ENCODE measurements at regions not wholly inside any gene's neighbourhood (a gene's known extent, or its start where the extent isn't known, plus 50 kb on each side); places are given as distances from the start of the nearest gene placed in this dataset.

DNA sequence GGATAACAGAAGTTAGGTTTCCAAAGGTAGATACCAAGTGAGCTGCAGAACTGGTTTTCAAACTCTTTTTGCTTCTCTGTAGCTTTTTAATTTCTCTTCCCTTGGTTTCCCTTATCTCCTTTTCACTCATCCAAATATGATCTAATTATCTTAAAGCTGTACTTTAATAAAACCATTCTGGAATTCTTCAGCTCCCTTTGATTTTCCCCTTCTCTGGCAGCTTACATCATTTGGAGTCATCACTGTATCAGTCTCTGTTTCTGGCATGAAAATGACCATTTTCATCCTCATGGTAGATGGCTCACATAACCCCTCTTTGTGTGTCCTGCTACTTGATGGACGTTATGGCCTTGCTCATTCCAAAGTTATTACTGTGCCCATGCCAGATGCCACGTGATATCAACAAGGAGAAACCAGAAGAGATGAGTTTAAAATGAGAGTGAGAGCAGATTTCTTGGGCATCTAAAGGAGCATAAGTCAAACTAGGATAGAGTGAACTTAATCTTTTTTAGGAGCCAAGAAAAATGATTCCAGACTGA, 620.2 kb downstream of the QKI start:
- H3K4me3 Mint-ChIP-seq = no peak overlapping the region
- H3K4me1 Mint-ChIP-seq = no peaks in the 10 kb centered on the region
- H3K27me3 Mint-ChIP-seq = no peaks in the 10 kb centered on the region
- H3K9me3 Mint-ChIP-seq = no peaks in the 10 kb centered on the region
- H3K36me3 Mint-ChIP-seq (ENCODE audit: low read depth) = no peaks in the 10 kb centered on the region
- CTCF ChIA-PET = no interaction called here
- no peak overlapping the region for H3K27ac Mint-ChIP-seq
- DNase-seq = no peak
- POLR2A ChIA-PET = no interaction called here

DNA sequence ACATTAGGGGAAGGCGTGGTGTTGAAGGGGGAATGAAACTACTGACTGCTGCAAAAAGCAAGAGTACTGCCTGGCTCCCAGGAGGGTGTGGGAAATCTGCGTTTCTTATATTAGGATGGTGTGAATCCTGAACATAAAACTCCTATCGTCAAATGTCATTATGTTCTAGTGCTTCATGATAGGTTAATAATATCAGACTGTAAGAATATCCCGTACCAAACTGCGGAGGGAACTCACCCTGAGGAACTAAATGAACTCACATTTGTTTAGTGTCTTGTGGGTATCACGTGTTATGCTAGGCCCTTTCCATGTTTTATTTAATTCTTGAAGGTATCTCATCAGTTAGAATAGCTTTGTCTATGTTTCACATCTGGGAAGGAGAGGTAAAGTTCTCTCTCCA, 610.7 kb downstream of the QKI start:
- H3K36me3 Mint-ChIP-seq (ENCODE audit: low read depth) = no peaks in the 10 kb centered on the region
- no peak for DNase-seq
- H3K4me1 Mint-ChIP-seq = no peaks in the 10 kb centered on the region
- no peak overlapping the region for H3K4me3 Mint-ChIP-seq
- H3K27me3 Mint-ChIP-seq = no peaks in the 10 kb centered on the region
- ChIA-PET POLR2A (no interaction called here), CTCF (interaction anchor here (0.5 kb wide), 1 partner anchor 117 kb away, joined by 4 read pairs; no protein-coding TSS in a partner anchor)
- no peaks in the 10 kb centered on the region for H3K9me3 Mint-ChIP-seq
- H3K27ac Mint-ChIP-seq = no peak overlapping the region

DNA sequence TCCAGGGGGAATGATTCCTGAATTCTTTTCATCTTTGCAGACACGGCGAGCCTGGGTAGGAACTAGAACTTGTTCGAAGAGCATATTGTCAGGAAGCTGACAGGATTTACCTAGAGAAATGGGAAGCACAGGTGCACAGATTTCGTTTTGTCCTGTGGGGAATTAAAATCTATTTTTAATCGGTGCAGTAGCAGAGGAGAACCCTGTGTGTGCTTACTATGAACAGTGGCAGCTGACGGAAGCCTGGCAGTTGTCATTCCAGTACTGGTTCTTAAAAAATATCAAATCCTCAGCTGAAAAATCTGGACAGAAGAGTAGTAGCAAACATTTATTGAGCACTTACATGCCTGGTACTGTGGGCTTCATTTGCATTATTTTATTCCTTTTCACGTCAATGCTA, 609.0 kb downstream of the QKI start:
- H3K9me3 Mint-ChIP-seq = no peaks in the 10 kb centered on the region
- H3K36me3 Mint-ChIP-seq (ENCODE audit: low read depth) = no peaks in the 10 kb centered on the region
- ChIA-PET CTCF (no interaction called here), POLR2A (no interaction called here)
- H3K4me1 Mint-ChIP-seq = no peaks in the 10 kb centered on the region
- DNase-seq = no peak
- no peak overlapping the region for H3K4me3 Mint-ChIP-seq
- no peaks in the 10 kb centered on the region for H3K27me3 Mint-ChIP-seq
- H3K27ac Mint-ChIP-seq = no peak overlapping the region

DNA sequence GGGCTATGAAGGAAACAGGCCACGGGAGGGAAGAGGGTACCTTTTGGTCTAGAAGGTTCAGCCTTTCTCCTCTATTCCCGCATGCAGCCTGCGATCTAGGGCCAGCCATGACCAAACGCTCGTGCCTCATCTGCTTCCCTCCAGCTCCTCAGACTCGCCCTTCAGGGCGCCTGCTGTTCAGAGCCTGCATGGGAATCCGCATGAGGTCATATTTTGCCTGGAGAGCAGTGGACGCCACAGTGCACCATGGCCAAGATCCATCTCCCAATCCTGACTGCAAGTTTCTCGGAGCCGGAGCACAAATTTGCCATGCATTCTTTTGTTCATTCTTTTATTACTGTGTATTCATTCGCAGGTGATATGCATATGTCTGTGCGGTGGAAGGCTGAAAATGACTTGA, 608.1 kb downstream of the QKI start:
- no peak for DNase-seq
- no peaks in the 10 kb centered on the region for H3K4me1 Mint-ChIP-seq
- H3K9me3 Mint-ChIP-seq = no peaks in the 10 kb centered on the region
- no peaks in the 10 kb centered on the region for H3K36me3 Mint-ChIP-seq (ENCODE audit: low read depth)
- CTCF ChIA-PET = no interaction called here
- H3K27me3 Mint-ChIP-seq = no peaks in the 10 kb centered on the region
- H3K27ac Mint-ChIP-seq = no peak overlapping the region
- POLR2A ChIA-PET = no interaction called here
- H3K4me3 Mint-ChIP-seq = no peak overlapping the region

DNA sequence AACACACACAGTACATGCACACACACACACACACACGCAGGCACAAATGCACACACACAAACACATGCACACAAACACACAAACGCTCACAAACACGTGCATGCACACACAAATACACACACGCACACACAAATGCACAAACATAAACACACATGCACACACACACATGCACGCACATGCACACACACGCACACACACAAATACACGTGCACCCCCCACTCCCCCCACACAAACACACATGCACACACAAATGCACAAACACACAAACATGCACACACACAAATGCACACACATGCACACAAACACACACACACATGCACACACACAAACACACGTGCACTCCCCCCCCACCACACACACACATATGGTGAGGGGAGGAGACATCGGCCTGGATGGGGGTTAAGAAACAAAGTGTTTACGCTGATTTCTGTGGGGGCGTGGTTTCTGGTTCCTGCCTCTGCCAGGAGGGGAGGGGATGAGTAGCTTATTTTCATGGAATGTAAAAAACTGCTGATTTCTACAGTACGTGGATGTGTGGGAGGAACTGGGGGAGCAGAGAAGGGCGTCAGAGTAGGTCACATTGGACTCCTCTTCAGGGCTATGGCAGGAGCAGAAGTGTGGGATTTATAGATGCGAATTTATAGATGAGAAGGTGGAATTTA, 607.2 kb downstream of the QKI start:
- no peak overlapping the region for H3K4me3 Mint-ChIP-seq

DNA sequence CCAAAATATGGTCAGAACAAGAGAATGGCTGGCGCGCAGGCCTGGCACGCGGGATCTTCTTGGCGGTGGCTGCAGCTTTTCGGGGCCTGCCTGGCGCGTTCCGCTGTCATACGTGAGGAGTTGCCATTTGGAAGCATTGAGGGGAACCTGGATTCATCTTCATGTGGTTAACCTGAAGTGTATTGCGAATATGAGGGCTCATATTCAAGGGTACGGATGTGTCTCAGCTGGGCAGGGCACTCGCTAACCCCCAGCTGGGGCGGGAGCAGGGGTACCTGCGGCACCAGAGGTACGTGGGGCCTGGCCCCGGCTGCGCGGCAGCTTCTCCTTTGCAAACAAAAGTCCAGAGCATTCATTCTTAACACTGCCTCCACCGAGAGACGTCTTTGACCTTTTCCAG, 605.6 kb downstream of the QKI start:
- ChIA-PET POLR2A (no interaction called here), CTCF (no interaction called here)
- Mint-ChIP-seq H3K4me3 (no peak overlapping the region), H3K4me1 (no peaks in the 10 kb centered on the region), H3K36me3 (ENCODE audit: low read depth) (no peaks in the 10 kb centered on the region), H3K9me3 (peaks cover 4% of the 10 kb centered on the region), H3K27ac (no peak overlapping the region), H3K27me3 (no peaks in the 10 kb centered on the region)
- no peak for DNase-seq

More for the DNA sequence above, 607.2 kb downstream of the QKI start:
- no peak for DNase-seq
- Mint-ChIP-seq H3K4me1 (no peaks in the 10 kb centered on the region), H3K27ac (no peak overlapping the region), H3K9me3 (no peaks in the 10 kb centered on the region), H3K27me3 (no peaks in the 10 kb centered on the region), H3K36me3 (ENCODE audit: low read depth) (no peaks in the 10 kb centered on the region)
- ChIA-PET POLR2A (no interaction called here), CTCF (no interaction called here)

DNA sequence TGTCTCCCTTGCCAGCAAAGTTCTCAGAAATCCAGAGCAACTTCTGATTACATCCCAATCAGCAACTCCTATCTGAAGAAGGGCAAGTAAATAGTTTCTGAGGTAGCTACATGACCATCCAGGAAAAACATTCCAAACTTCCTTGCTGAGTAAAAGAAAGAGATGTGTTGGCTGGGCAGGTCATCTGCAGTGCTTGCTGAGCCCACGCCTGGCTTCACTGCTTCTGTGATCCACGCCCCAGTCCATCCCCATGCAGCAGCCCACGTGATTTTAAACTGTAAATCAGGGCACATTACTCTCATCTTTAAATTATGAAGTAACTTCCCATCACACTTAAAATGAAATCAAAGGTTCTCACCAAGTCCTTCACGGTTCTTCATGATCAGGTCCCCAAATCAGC, 603.6 kb downstream of the QKI start:
- no peak for DNase-seq
- Mint-ChIP-seq H3K27me3 (no peaks in the 10 kb centered on the region), H3K36me3 (ENCODE audit: low read depth) (no peaks in the 10 kb centered on the region), H3K9me3 (peaks cover 4% of the 10 kb centered on the region), H3K4me3 (no peak overlapping the region), H3K4me1 (no peaks in the 10 kb centered on the region), H3K27ac (no peak overlapping the region)
- ChIA-PET POLR2A (no interaction called here), CTCF (no interaction called here)

DNA sequence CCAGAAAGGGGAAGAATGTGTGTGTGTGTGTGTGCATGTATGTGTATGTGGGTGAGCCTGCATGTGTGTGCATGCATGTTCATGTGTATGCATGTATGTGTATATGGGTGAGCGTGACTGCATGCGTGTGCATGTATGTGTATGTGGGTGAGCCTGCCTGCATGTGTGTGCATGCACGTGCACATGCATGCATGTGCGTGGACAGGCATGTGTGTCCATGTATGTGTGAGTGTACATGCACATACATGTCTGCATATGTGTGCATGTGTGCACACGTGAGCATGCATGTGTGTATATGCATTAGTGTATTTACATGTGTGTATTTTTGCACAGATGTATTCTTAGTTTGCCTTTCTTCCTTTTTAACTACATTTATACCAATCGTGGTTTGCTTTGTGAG, 601.5 kb downstream of the QKI start:
- DNase-seq = no peak
- Mint-ChIP-seq H3K9me3 (peaks cover 4% of the 10 kb centered on the region), H3K4me1 (no peaks in the 10 kb centered on the region), H3K27ac (no peak overlapping the region), H3K36me3 (ENCODE audit: low read depth) (no peaks in the 10 kb centered on the region), H3K27me3 (no peaks in the 10 kb centered on the region), H3K4me3 (no peak overlapping the region)
- CTCF ChIA-PET = no interaction called here
- POLR2A ChIA-PET = no interaction called here

DNA sequence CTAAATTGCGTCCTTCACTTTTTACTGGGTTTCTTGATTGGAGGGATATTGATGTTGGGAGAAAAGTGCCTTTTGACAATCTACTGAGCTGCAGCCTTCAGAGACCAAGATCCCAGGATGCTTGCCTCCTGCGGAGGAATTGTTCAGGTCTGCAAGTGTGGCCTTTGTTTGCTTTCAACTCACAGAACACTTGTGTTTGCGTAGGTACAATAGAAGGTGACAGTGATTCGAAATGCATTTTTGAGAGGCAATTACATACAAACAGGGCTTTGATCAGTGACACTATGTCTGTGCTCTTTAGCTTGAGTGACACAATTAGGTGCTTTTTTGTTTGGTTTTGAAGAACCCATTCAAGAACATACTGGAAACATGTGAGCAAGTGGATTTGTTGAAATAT, 600.6 kb downstream of the QKI start:
- POLR2A ChIA-PET = no interaction called here
- no peak overlapping the region for H3K4me3 Mint-ChIP-seq
- H3K36me3 Mint-ChIP-seq (ENCODE audit: low read depth) = no peaks in the 10 kb centered on the region
- DNase-seq = no peak
- no peaks in the 10 kb centered on the region for H3K4me1 Mint-ChIP-seq
- H3K9me3 Mint-ChIP-seq = peaks cover 4% of the 10 kb centered on the region
- no peak overlapping the region for H3K27ac Mint-ChIP-seq
- CTCF ChIA-PET = no interaction called here
- H3K27me3 Mint-ChIP-seq = no peaks in the 10 kb centered on the region

DNA sequence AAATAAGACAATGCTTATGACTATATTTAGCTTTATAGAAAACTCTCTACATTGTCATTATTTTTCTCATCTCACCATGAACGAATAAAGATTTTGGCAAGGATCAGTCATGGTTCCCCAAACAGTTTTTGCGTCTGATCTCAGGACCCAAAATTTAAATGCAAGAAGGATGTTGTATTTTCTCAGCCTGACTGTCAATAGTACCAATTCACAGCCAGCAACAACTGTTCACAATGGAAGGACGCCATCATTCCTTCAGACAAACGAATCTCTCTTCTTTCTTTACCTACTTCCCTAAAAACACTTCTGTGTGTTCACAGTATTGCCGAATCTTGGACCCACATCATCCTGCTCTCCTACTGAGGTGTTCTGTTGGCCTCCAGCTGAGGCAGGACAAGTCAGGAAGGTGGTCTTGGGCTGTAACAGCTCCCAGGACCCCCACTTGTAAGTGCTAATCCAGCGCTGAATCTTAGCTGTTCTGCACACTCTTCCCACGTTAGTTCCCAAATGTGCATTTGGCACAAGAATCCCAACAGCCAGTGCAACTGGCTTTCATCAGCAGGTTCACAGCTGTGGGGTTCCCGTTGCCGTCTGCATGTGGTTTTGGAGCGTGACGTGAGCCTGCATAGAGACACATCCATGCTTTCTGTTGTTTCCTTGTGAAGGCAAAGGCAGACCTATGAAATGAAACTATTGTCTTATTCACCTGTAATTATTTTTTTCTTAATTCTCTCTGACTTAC, 600.0 kb downstream of the QKI start:
- no peaks in the 10 kb centered on the region for H3K27me3 Mint-ChIP-seq
- H3K27ac Mint-ChIP-seq = no peak overlapping the region
- no peak for DNase-seq
- no peak overlapping the region for H3K4me3 Mint-ChIP-seq
- CTCF ChIA-PET = no interaction called here
- peaks cover 4% of the 10 kb centered on the region for H3K9me3 Mint-ChIP-seq
- H3K36me3 Mint-ChIP-seq (ENCODE audit: low read depth) = no peaks in the 10 kb centered on the region
- POLR2A ChIA-PET = no interaction called here
- no peaks in the 10 kb centered on the region for H3K4me1 Mint-ChIP-seq

DNA sequence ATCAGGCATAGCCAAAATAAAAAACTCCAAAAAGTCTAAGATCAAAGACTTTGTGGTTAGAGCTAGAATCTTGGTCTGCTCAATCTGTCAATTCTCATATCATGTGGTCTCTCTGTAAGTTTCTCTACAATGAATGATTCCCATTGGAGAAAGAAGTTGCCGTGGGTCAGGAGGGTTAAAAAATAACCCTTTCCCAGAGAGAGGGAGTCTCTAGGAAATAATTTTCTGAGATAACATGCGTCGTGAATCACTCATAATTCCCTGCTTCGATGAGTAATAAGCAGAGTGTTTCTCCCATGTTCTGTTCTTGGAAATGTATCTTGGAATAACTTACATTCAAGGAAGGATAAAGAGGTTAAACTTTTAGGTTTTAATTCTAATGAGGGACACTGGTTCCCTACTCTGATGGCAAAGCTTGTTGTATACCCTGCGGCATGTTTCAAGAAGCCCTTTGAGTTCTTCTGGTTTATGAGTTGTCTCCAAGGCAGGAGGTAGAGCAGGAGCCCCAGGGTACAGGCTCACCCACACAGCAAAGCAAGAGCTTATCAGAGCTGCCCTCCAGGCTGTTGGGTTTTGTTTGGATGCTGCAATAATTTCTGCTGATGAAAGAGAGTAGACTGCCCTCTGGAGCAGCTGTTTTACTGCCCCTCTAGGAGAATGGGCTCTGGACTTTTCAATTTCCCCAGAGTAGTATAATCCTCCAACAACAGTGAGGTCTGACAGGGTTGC, 599.1 kb downstream of the QKI start:
- H3K27me3 Mint-ChIP-seq = no peaks in the 10 kb centered on the region
- peaks cover 4% of the 10 kb centered on the region for H3K9me3 Mint-ChIP-seq
- DNase-seq = no peak
- POLR2A ChIA-PET = no interaction called here
- no peak overlapping the region for H3K27ac Mint-ChIP-seq
- no peak overlapping the region for H3K4me3 Mint-ChIP-seq
- CTCF ChIA-PET = no interaction called here
- H3K36me3 Mint-ChIP-seq (ENCODE audit: low read depth) = no peaks in the 10 kb centered on the region
- H3K4me1 Mint-ChIP-seq = no peaks in the 10 kb centered on the region

DNA sequence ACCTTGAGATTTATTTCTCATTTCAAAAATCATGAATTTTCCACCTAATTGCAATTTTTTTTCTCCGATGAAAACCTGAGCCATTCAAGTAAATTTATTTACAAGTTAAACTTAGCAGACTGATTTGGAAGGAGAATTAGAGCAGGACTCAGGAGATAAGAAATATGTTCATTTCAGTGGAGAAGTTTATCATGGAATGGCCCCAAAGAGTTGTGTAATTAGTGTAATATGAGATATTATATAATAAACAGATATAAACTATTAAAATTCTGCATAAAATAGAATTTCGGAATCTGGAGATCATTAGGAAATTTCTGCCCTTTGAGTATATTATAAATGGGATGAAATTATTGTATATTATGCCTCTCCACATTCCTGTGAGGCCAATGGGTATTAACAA, 596.8 kb downstream of the QKI start:
- Mint-ChIP-seq H3K4me1 (no peaks in the 10 kb centered on the region), H3K9me3 (peaks cover 4% of the 10 kb centered on the region), H3K4me3 (no peak overlapping the region), H3K27ac (no peak overlapping the region), H3K36me3 (ENCODE audit: low read depth) (no peaks in the 10 kb centered on the region), H3K27me3 (no peaks in the 10 kb centered on the region)
- POLR2A ChIA-PET = no interaction called here
- CTCF ChIA-PET = no interaction called here
- DNase-seq = no peak

DNA sequence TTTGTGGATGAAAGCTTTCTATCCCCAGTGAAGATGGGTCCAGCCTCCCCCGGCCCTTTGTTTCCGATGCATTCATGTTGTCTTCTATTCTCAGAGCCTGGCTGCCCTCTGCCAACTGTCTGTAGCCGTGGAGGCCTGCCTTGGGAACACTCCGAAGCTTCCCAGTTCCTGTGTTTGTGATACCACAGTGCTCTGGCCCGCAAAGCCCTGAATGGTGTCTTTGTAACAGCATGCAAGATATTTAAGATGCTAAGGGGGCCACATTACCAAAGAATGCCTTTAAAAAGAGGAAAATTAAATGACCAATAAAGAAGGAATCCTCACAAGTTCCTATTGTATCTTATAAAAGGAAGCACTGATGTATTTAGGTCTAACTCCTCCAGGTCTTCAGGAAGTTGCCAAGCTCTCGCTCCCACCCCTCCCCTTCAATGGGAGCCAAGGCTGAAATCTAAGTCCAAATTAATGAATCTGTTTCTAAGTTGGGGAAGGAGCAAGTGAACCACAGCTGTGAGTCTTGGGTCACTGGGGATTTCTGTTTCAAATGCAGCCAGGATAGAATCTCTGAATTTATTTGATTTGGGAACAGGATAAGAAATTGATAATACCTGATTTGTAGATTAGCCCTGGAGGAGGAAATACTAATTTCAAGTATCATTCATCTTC, 596.1 kb downstream of the QKI start:
- Mint-ChIP-seq H3K36me3 (ENCODE audit: low read depth) (no peaks in the 10 kb centered on the region), H3K27ac (no peak overlapping the region), H3K4me1 (no peaks in the 10 kb centered on the region), H3K27me3 (no peaks in the 10 kb centered on the region), H3K9me3 (no peaks in the 10 kb centered on the region), H3K4me3 (no peak overlapping the region)
- no peak for DNase-seq
- POLR2A ChIA-PET = no interaction called here
- CTCF ChIA-PET = no interaction called here
